HepG2 (cell line): ENCODE measurements at regions not wholly inside any gene's neighbourhood (a gene's known extent, or its start where the extent isn't known, plus 50 kb on each side); places are given as distances from the start of the nearest gene placed in this dataset.

Source experiments
- ATAC-seq: fragments of 200-7000 bp; cut with Tn5 transposase; 3 replicates; pipeline ENCODE4 v1.9.1; 2020; ENCODE audit warnings: mild to moderate bottlenecking, moderate library complexity
- BruUV-seq: library from RNA; stranded (reverse); fragments of 400-500 nt; replicated peaks from 2 replicates; lab custom pipeline; 2021; lab: Mats Ljungman, UMichigan
- CTCF ChIA-PET: fragments of 300-600 bp; formaldehyde crosslinking; extraction: SDS; loops from one replicate; lab custom pipeline; 2021; ENCODE audit warnings: low total read pairs, inconsistent platforms, low intra/inter-chr PET ratio; lab: Yijun Ruan, JAX
- POLR2A ChIA-PET: fragments of 350-600 bp; sonication (Branson Sonifier 250); formaldehyde crosslinking; loops from one replicate; lab custom pipeline; 2020; ENCODE audit warnings: antibody characterized with exemption, inconsistent platforms; lab: Yijun Ruan, JAX
- DNase-seq: peaks from one replicate; pipeline ENCODE4 v3.0.0-alpha.2; 2015; ENCODE audit warnings: low spot score
- FAIRE-seq: peaks from 3 replicates; lab custom pipeline; 2011; peaks lifted over from hg19 to GRCh38; lab: Jason Lieb, UNC
- H2AFZ ChIP-seq: one replicate; pipeline ENCODE4 v1.6.1; 2011; ENCODE audit warnings: low read length, inconsistent platforms
- H3K27ac ChIP-seq: fragments of 300-600 bp; 3 replicates; pipeline ENCODE4 v1.8.0; 2011; ENCODE audit warnings: mixed run types, mild to moderate bottlenecking, mixed read lengths, low read length, inconsistent platforms; ENCODE audit not compliant: insufficient read depth; ENCODE audit errors: extremely low read length
- H3K27me3 ChIP-seq, 2 experiments: fragments of 200-600 bp in 1 of 2; 2 replicates in 1 of 2; 3 replicates in 1 of 2; pipeline versions ENCODE4 v1.6.0 to v1.8.0; 2011; ENCODE audit warnings: low read length in 2 of 2, mild to moderate bottlenecking in 2 of 2, moderate library complexity in 2 of 2, inconsistent platforms in 1 of 2; ENCODE audit not compliant: insufficient read depth in 2 of 2, control insufficient read depth in 1 of 2
- H3K36me3 ChIP-seq, 2 experiments: fragments of 200-600 bp in 1 of 2; replicated peaks in 1 of 2; 2 replicates in 1 of 2; 3 replicates in 1 of 2; pipeline versions ENCODE4 v1.5.1 to v1.8.0; 2011; ENCODE audit warnings: low read length in 2 of 2, inconsistent platforms in 1 of 2; ENCODE audit not compliant: insufficient read depth in 2 of 2, control insufficient read depth in 1 of 2
- H3K4me1 ChIP-seq: 2 replicates; pipeline ENCODE4 v1.5.1; 2012; ENCODE audit warnings: low read length, inconsistent platforms; ENCODE audit not compliant: insufficient read depth
- H3K4me2 ChIP-seq: 2 replicates; pipeline ENCODE4 v1.6.0; 2011; ENCODE audit warnings: low read depth, low read length, inconsistent platforms
- H3K4me3 ChIP-seq, 3 experiments: fragments of 200-600 bp in 1 of 3; sonication (generic), shearing (Covaris generic) in 1 of 3; replicated peaks in 1 of 3; 2 replicates each; pipeline ENCODE4 v1.5.1; 2011 to 2016; ENCODE audit warnings: low read length in 3 of 3, inconsistent platforms in 2 of 3, low read depth in 2 of 3, mild to moderate bottlenecking in 2 of 3, control low read depth in 1 of 3, mixed read lengths in 1 of 3; ENCODE audit not compliant: insufficient read depth in 1 of 3
- H3K79me2 ChIP-seq: one replicate; pipeline ENCODE4 v1.6.1; 2011; ENCODE audit warnings: low read length, inconsistent platforms; ENCODE audit not compliant: insufficient read depth
- H3K9ac ChIP-seq: 2 replicates; pipeline ENCODE4 v1.6.0; 2011; ENCODE audit warnings: mild to moderate bottlenecking, low read depth, low read length, inconsistent platforms; ENCODE audit not compliant: insufficient read depth
- H3K9me3 ChIP-seq: 2 replicates; pipeline ENCODE4 v1.5.1; 2012; ENCODE audit warnings: mild to moderate bottlenecking, low read length
- H4K20me1 ChIP-seq: 2 replicates; pipeline ENCODE4 v1.6.0; 2011; ENCODE audit warnings: inconsistent platforms, mild to moderate bottlenecking, low read length, moderate library complexity; ENCODE audit not compliant: insufficient read depth
- BHLHE40 ChIP-seq: IDR thresholded peaks from 2 replicates; pipeline ENCODE4 v1.6.1; 2011; ENCODE audit warnings: low read length, improper control_type of control experiment
- FIP1L1 ChIP-seq: fragments of 200-400 bp; formaldehyde crosslinking; IDR thresholded peaks from 2 replicates; pipeline ENCODE4 v1.6.1; 2018; ENCODE audit warnings: low read depth, mild to moderate bottlenecking, low read length, moderate library complexity, borderline replicate concordance; ENCODE audit not compliant: insufficient read depth
- HMGXB4 ChIP-seq, 2 experiments: sonication (generic) in 1 of 2; formaldehyde crosslinking in 1 of 2; IDR thresholded peaks; 2 replicates each; pipeline versions ENCODE4 v1.4.0 to v1.6.1; 2018 to 2020; ENCODE audit warnings: missing genetic modification reagents in 2 of 2, borderline replicate concordance in 1 of 2, low read depth in 1 of 2, mild to moderate bottlenecking in 1 of 2, missing biosample characterization in 1 of 2
- POLR2AphosphoS2 ChIP-seq: IDR thresholded peaks from 2 replicates; pipeline ENCODE4 v1.6.1; 2011; ENCODE audit warnings: low read depth, low read length, improper control_type of control experiment
- SMARCE1 ChIP-seq: fragments of 450-650 bp; IDR thresholded peaks from 2 replicates; pipeline ENCODE4 v1.6.1; 2017; ENCODE audit warnings: borderline replicate concordance
- TP53 ChIP-seq: sonication (generic); formaldehyde crosslinking; conservative IDR thresholded peaks from 2 replicates; pipeline ENCODE4 v1.4.0; 2020; ENCODE audit warnings: missing genetic modification reagents
- ZBTB34 ChIP-seq: sonication (generic); formaldehyde crosslinking; IDR thresholded peaks from 2 replicates; pipeline ENCODE4 v1.8.0; 2022; ENCODE audit warnings: mild to moderate bottlenecking, missing genetic modification reagents
- ZNF12 ChIP-seq: sonication (generic); formaldehyde crosslinking; IDR thresholded peaks from 2 replicates; pipeline ENCODE4 v1.5.0; 2020; ENCODE audit warnings: missing genetic modification reagents
- ZNF121 ChIP-seq: sonication (generic); formaldehyde crosslinking; IDR thresholded peaks from 2 replicates; pipeline ENCODE4 v1.5.0; 2020; ENCODE audit warnings: mild to moderate bottlenecking, missing genetic modification reagents
- ZNF205 ChIP-seq: IDR thresholded peaks from 2 replicates; pipeline ENCODE4 v1.6.1; 2018; ENCODE audit warnings: missing biosample characterization, missing genetic modification reagents
- ZNF24 ChIP-seq: fragments of 450-650 bp; IDR thresholded peaks from 2 replicates; pipeline ENCODE4 v1.6.1; 2017; ENCODE audit warnings: antibody characterized with exemption, mild to moderate bottlenecking
- ZNF280B ChIP-seq: sonication (generic); formaldehyde crosslinking; IDR thresholded peaks from 2 replicates; pipeline ENCODE4 v1.5.0; 2020; ENCODE audit warnings: missing genetic modification reagents, mild to moderate bottlenecking, borderline replicate concordance
- ZNF30 ChIP-seq: sonication (generic); formaldehyde crosslinking; IDR thresholded peaks from 2 replicates; pipeline ENCODE4 v1.5.0; 2020; ENCODE audit warnings: mild to moderate bottlenecking, missing genetic modification reagents
- ZNF564 ChIP-seq: sonication (generic); formaldehyde crosslinking; IDR thresholded peaks from 2 replicates; pipeline ENCODE4 v1.8.1; 2023; ENCODE audit warnings: mild to moderate bottlenecking, missing genetic modification reagents
- WGBS: methylation state at CpG from one replicate; pipeline ENCODE4 v1.1.6; 2017; ENCODE audit warnings: low lambda C conversion rate; 5-methylcytosine and 5-hydroxymethylcytosine counted together
- in situ Hi-C: cut with HindIII; loops from 2 replicates; pipeline ENCODE4 v1.10.0; 2017; ENCODE audit warnings: low pct_unique_long_range_greater_than_20kb; ENCODE audit not compliant: extremely low pct_ligation_motif_present
- intact Hi-C: fragments of 100-400 bp; cut with micrococcal nuclease; formaldehyde crosslinking; loops from one replicate; pipeline ENCODE4 v1.10.0; 2022; ENCODE audit not compliant: unreplicated experiment

- no peaks in the 10 kb centered on the region for H4K20me1 ChIP-seq
- H3K4me1 ChIP-seq: no peaks in the 10 kb centered on the region
- H3K4me2 ChIP-seq: no peak overlapping the region
- H3K9ac ChIP-seq: no peak overlapping the region
- no peaks in the 10 kb centered on the region for H3K36me3 ChIP-seq
- no peak overlapping the region for H3K4me3 ChIP-seq
- H3K9me3 ChIP-seq: no peaks in the 10 kb centered on the region
- no peak for TF ChIP-seq ZNF205 (CRISPR knock-in tag)
- TF ChIP-seq ZNF24: no peak
- no peak for TF ChIP-seq ZNF280B (CRISPR knock-in tag)
- TF ChIP-seq ZNF30 (CRISPR knock-in tag): no peak
- TF ChIP-seq BHLHE40: no peak
- no peak for TF ChIP-seq FIP1L1
- TF ChIP-seq SMARCE1: no peak
- no peak for TF ChIP-seq ZNF121 (CRISPR knock-in tag)
- no peak for TF ChIP-seq HMGXB4 (CRISPR knock-in tag; IDR thresholded peaks at IDR 0.05; ENCODE audit: borderline replicate concordance in 1 of 2, low read depth in 1 of 2)
- TF ChIP-seq ZBTB34 (CRISPR knock-in tag): no peak
- TF ChIP-seq ZNF564 (CRISPR knock-in tag): no peak
- TF ChIP-seq POLR2AphosphoS2: no peak
- TF ChIP-seq TP53 (CRISPR knock-in tag): no peak
- no peak for TF ChIP-seq ZNF12 (CRISPR knock-in tag)
- ChIA-PET POLR2A (no interaction called here), CTCF (no interaction called here)
- H3K79me2 ChIP-seq: no peaks in the 10 kb centered on the region
- in situ Hi-C loops (no loop called here), intact Hi-C loops (no loop called here)
- H3K27me3 ChIP-seq: no peaks in the 10 kb centered on the region
- no peak overlapping the region for H2AFZ ChIP-seq
- no TSS peak for BruUV-seq
- WGBS: 2% methylated on average over 2 of the region's 2 CpGs
- ATAC-seq: no peak
- no peak for FAIRE-seq
- H3K27ac ChIP-seq: no peak overlapping the region
- DNase-seq: no peak
Observed at GRCh38 chr6:92806254-92806653, 613.1 kb downstream of the EPHA7 start.
